ENCODE measurements at regions not wholly inside any gene's neighbourhood (a gene's known extent, or its start where the extent isn't known, plus 50 kb on each side); places are given as distances from the start of the nearest gene placed in this dataset.

DNA sequence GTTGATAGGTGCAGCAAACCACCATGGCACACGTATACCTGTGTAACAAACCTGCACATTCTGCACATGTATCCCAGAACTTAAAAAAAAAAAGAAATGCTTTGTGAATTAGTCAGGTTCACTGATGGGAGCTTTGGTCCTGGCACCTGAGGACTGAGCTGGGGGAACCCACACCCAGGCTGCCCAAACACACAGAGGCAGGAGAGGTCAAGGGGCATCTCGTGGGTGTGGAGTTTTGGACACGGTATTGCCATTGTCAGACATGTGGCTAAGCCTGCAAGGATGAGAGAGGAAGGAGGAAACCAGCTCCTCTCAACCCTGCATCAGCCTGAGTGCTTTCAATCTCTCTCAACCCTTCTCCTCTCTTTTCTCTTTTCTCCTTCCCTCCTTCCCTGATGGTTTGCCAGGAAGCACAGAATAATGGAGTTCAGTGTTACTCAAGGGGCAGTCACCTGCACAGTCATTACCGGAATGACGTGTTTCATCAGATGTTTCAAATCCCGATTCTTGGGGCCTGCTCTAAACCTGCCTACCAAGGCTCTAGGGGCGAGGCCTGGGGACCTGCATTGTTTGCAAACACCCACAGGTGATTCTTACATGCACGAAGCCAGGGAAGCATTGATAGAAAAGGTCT is 89.9 kb upstream of the NEDD9 start:
- Histone ChIP-seq H3K4me1 (peaks cover 0 to 16% of the 10 kb centered on the region in 2 donors), H3K36me3 (no peaks in the 10 kb centered on the region), H3K9me3 (no peaks in the 10 kb centered on the region), H3K27me3 (no peaks in the 10 kb centered on the region), H3K4me3 (no peak overlapping the region), H3K27ac (no peak overlapping the region)
- DNase-seq (ENCODE audit: low spot score): no peak
- TF ChIP-seq, protein P1, sequence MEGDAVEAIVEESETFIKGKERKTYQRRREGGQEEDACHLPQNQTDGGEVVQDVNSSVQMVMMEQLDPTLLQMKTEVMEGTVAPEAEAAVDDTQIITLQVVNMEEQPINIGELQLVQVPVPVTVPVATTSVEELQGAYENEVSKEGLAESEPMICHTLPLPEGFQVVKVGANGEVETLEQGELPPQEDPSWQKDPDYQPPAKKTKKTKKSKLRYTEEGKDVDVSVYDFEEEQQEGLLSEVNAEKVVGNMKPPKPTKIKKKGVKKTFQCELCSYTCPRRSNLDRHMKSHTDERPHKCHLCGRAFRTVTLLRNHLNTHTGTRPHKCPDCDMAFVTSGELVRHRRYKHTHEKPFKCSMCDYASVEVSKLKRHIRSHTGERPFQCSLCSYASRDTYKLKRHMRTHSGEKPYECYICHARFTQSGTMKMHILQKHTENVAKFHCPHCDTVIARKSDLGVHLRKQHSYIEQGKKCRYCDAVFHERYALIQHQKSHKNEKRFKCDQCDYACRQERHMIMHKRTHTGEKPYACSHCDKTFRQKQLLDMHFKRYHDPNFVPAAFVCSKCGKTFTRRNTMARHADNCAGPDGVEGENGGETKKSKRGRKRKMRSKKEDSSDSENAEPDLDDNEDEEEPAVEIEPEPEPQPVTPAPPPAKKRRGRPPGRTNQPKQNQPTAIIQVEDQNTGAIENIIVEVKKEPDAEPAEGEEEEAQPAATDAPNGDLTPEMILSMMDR (IDR thresholded peaks at IDR 0.05): no peak

DNA sequence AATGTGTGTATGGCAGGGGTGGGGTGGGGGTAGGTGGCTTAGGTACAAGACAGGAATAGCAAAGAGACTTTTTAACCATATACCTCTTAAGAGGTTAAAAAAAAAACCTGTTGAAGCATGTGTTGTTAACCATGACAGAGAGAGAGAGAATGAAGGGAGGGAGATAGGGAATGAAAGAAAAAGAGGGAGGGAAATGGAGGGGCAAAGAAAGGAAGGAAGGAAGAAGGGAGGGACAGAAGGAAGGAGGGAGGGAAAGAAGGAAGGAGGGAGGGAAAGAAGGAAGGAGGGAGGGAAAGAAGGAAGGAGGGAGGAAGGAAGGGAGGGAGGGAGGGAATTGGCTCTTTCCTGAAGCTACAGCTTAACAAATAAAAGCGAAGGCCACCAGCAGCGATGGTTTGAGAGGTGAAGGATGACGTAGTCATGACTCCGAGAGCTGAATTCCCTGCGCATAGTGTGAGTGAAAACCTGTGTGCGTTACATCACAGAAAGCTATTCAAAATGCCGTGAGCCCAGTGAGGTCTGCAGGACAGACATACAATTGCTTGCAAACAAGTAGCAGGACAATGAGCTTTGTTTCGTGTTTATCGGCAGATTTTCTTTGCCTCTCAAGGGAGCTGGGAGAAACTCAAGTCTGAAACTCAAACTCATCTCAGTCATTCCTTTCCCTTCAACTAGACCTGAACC is 88.6 kb upstream of the NEDD9 start:
- H3K4me3 ChIP-seq: no peak overlapping the region
- H3K9me3 ChIP-seq: no peaks in the 10 kb centered on the region
- no peaks in the 10 kb centered on the region for H3K36me3 ChIP-seq
- H3K4me1 ChIP-seq: peaks cover 0 to 22% of the 10 kb centered on the region in 2 donors
- H3K27me3 ChIP-seq: no peaks in the 10 kb centered on the region
- TF ChIP-seq, protein P1 (IDR thresholded peaks at IDR 0.05): no peak
- H3K27ac ChIP-seq: no peak overlapping the region
- no peak for DNase-seq (ENCODE audit: low spot score)

DNA sequence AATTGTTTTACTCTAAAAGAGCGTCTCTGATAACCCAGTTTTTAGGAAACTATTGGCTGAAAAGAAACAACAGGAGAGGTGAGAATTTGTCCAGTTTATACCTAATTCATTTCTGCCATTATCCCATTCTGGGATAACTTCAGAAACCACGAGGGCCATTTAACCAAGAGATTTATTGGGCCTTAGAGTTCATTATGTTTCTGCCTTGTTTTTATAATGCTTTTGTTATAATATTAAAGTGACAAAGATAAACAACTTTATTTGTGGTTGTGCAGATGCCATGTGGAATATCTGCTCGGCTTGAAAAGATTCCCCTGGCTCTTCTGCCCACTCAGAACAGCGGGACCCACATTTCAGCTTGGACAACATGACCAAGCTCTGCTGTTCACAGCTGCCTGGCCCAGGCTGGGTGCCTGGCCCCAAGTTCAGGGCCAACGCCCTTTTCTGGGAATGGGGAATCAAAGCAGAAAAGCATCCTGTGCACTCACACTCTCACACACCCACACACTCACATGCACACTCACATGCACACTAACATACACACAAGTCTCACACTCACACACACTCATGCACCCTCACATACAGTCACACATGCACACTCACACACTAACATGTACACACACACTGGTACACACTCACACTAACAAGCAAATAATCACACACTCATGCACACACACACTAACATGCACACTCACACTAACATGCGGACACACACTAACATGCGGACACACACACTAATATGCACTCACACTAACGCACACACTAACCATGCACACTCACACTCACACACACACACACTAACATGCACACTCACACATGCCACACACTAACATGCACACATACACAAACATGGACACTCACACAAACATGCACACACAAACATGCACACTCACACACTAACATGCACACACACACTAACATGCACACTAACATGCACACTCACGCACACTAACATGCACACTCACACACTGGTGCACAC is 86.7 kb upstream of the NEDD9 start:
- Histone ChIP-seq H3K9me3 (no peaks in the 10 kb centered on the region), H3K27ac (peak overlapping the region; percentile 32 to 50), H3K4me1 (peaks cover 0 to 26% of the 10 kb centered on the region in 2 donors), H3K4me3 (no peak overlapping the region), H3K27me3 (no peaks in the 10 kb centered on the region), H3K36me3 (no peaks in the 10 kb centered on the region)
- TF ChIP-seq, protein P1 (IDR thresholded peaks at IDR 0.05): no peak
- no peak for DNase-seq (ENCODE audit: low spot score)

DNA sequence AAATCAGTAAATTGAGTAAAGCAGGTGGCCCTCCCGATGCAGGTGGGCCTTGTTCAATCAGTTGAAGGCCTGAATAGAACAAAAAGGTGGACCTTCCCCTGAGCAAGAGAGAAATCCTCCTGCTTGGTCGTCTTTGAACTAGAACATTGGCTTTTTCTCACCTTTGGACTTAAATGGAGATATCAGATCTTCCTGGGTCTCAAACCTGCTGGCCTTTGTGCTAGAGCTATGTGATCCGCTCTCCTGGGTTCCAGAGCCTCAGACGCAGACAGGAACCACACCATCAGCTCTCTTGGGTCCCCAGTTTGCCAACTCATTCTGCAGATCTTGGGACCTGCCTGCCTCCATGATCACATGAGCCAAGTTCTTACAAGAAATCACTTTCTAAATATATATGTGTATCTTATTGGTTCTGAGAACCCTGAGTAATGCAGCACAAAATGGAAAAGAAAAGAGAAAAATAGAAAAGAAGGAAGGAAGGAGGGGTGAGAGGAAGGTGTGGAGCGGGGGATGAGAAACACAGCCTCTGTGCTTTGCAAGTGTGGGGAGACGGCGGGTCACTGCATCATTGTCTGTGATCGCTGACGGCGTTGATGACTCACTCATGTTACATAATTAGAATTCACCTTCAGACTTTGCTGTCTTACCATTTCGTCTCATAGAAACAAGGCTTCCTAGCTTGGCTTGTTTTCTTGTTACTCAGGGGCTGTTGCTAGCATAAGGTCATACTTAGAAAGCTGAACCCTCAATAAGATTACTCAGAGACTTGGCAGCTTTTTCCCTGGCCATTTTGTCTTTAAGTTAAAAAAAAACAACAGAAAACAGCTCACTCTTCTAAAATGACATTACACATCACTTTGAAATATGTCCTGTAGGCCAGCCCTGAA is 85.7 kb upstream of the NEDD9 start:
- Histone ChIP-seq H3K27me3 (no peaks in the 10 kb centered on the region), H3K27ac (peak overlapping the region; percentile 44 to 50), H3K4me1 (peaks cover 0 to 26% of the 10 kb centered on the region in 2 donors), H3K36me3 (no peaks in the 10 kb centered on the region), H3K4me3 (no peak overlapping the region), H3K9me3 (no peaks in the 10 kb centered on the region)
- peak; percentile 82 for DNase-seq (ENCODE audit: low spot score)
- TF ChIP-seq, protein P1 (IDR thresholded peaks at IDR 0.05): no peak

All from right atrium auricular region (tissue), 2 donors.